Suprapubic skin (tissue), 4 donors: ENCODE measurements at regions not wholly inside any gene's neighbourhood (a gene's known extent, or its start where the extent isn't known, plus 50 kb on each side); places are given as distances from the start of the nearest gene placed in this dataset.

Source experiments
- DNase-seq, 2 donors: peaks; one replicate each; pipeline ENCODE4 v3.0.0-alpha.2; 2019; ENCODE audit warnings: low spot score in 2 of 2
- H3K27ac ChIP-seq: fragments of 200-600 bp; sonication (generic); one replicate; pipeline ENCODE4 v1.5.1; 2019
- H3K27me3 ChIP-seq: fragments of 200-600 bp; sonication (generic); one replicate; pipeline ENCODE4 v1.5.1; 2019
- H3K36me3 ChIP-seq: fragments of 200-600 bp; sonication (generic); one replicate; pipeline ENCODE4 v1.5.1; 2019
- H3K4me1 ChIP-seq: fragments of 200-600 bp; sonication (generic); one replicate; pipeline ENCODE4 v1.5.1; 2019
- H3K4me3 ChIP-seq: fragments of 200-600 bp; sonication (generic); one replicate; pipeline ENCODE4 v1.5.1; 2019; ENCODE audit warnings: mild to moderate bottlenecking
- H3K9me3 ChIP-seq: fragments of 200-600 bp; sonication (generic); one replicate; pipeline ENCODE4 v1.5.1; 2019
- EP300 ChIP-seq: sonication (generic); formaldehyde crosslinking; IDR thresholded peaks from one replicate; pipeline ENCODE4 v1.6.1; 2017; ENCODE audit warnings: antibody characterized with exemption
- POLR2A ChIP-seq, 2 donors: fragments of 450-650 bp; IDR thresholded peaks; one replicate each; pipeline ENCODE4 v1.6.1; 2017; ENCODE audit warnings: antibody characterized with exemption in 2 of 2, mild to moderate bottlenecking in 2 of 2, moderate library complexity in 2 of 2
- POLR2AphosphoS5 ChIP-seq, 3 donors: sonication (generic); formaldehyde crosslinking; IDR thresholded peaks; one replicate each; pipeline ENCODE4 v1.6.1; 2017; ENCODE audit warnings: antibody characterized with exemption in 3 of 3
- WGBS: methylation state at CpG from one replicate; pipeline ENCODE4 v1.1.5; 2018; 5-methylcytosine and 5-hydroxymethylcytosine counted together
- TF ChIP-seq, protein P1 (sequence below), 2 donors: fragments of 200-600 bp in 1 of 2; fragments of 450-650 bp in 1 of 2; sonication (generic) in 1 of 2; IDR thresholded peaks; one replicate each; pipeline ENCODE4 v1.5.1; 2016 to 2019; ENCODE audit warnings: antibody characterized with exemption in 2 of 2, mild to moderate bottlenecking in 1 of 2, moderate library complexity in 1 of 2

DNA sequence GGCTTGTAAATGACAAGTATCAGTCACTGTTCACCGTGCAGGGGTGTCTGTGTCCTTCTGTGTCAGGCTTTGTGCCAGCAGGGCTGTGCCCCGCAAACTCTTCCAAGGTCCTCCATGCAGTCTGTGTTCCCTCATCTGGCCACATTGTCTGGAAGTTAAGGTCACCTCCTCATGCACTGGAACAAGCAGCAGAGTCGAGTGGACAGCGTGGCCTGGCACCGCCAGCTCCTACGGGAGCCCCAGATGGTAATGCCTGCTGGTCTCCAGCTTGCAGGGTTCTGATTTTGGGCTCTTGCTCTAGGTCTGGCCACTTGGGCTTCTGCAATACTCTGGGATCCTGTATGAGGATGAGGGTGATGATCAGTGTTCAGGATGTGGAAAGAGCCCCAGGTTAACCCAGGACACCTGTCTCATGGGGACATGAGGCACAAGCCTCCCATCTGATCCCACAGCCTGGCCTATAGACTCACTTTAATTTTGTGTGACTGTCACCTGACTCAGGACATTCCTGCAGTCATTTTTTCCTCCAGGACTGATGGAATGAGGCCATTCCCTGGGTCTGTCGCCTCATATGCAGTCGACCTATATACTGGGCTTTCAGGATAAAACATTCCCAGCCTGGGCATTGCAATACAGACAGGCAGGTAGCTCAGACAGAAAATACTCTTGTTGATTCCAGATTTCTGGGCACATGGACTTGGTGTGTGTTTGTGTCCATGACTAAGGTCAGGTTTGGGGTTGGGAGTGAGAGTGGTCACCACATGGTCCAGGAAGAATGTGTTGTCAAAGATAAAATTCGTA lies 106.3 kb upstream of the TOP3B start:
- TF ChIP-seq POLR2A (IDR thresholded peaks at IDR 0.05) = no peak
- TF ChIP-seq EP300 = no peak
- TF ChIP-seq, protein P1, sequence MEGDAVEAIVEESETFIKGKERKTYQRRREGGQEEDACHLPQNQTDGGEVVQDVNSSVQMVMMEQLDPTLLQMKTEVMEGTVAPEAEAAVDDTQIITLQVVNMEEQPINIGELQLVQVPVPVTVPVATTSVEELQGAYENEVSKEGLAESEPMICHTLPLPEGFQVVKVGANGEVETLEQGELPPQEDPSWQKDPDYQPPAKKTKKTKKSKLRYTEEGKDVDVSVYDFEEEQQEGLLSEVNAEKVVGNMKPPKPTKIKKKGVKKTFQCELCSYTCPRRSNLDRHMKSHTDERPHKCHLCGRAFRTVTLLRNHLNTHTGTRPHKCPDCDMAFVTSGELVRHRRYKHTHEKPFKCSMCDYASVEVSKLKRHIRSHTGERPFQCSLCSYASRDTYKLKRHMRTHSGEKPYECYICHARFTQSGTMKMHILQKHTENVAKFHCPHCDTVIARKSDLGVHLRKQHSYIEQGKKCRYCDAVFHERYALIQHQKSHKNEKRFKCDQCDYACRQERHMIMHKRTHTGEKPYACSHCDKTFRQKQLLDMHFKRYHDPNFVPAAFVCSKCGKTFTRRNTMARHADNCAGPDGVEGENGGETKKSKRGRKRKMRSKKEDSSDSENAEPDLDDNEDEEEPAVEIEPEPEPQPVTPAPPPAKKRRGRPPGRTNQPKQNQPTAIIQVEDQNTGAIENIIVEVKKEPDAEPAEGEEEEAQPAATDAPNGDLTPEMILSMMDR (IDR thresholded peaks at IDR 0.05) = no peak
- no peak for TF ChIP-seq POLR2AphosphoS5 (IDR thresholded peaks at IDR 0.05)
- Histone ChIP-seq H3K27ac (no peak overlapping the region), H3K4me1 (no peaks in the 10 kb centered on the region), H3K9me3 (no peaks in the 10 kb centered on the region), H3K4me3 (no peak overlapping the region), H3K36me3 (no peaks in the 10 kb centered on the region), H3K27me3 (peaks cover 27% of the 10 kb centered on the region)
- 63% methylated on average over 5 of the region's 9 CpGs for WGBS
- DNase-seq = no peak

DNA sequence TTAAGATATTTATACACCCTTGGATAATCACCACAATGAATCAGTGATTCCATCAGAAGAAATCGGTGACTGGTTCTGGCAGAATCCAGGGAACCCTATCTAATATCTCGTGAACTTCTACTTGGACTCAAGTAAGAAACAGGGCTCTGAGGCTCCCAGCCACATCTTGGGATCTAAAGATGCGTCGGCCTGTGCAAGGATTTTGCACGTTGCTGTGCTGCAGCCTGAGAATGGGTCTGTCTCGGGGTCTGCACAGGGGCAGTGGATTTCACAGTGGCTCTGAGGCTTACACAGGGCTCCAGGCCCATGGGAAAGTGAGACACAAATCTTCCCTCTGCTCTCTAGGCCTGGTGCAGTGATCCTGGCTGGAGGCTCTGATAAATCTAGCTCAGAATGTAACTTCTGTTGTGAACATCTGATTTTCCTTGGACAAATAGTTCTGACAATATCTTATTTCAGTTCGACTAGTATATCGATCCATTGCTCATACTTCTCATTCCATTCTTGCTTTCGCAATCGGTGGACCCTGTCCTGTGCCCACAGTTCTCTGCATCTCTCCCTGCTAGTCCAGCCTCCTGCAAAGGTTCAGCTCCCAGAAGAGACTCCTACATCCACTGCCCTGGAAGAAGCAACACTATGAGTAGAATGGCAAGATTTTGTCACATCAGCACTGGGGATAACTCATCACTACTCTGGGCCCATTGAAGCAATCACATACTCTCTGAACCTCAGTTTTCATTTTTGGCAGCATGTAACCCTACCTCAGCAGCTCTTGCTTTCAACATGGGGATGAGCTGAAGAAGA lies 105.5 kb upstream of the TOP3B start:
- no peak for DNase-seq
- H3K4me3 ChIP-seq = no peak overlapping the region
- H3K4me1 ChIP-seq = no peaks in the 10 kb centered on the region
- peaks cover 32% of the 10 kb centered on the region for H3K27me3 ChIP-seq
- H3K36me3 ChIP-seq = no peaks in the 10 kb centered on the region
- TF ChIP-seq POLR2AphosphoS5 (IDR thresholded peaks at IDR 0.05) (no peak), EP300 (no peak), POLR2A (IDR thresholded peaks at IDR 0.05) (no peak)
- TF ChIP-seq, protein P1 (IDR thresholded peaks at IDR 0.05) = no peak
- no peaks in the 10 kb centered on the region for H3K9me3 ChIP-seq
- 85% methylated on average over 10 of the region's 10 CpGs for WGBS
- no peak overlapping the region for H3K27ac ChIP-seq

DNA sequence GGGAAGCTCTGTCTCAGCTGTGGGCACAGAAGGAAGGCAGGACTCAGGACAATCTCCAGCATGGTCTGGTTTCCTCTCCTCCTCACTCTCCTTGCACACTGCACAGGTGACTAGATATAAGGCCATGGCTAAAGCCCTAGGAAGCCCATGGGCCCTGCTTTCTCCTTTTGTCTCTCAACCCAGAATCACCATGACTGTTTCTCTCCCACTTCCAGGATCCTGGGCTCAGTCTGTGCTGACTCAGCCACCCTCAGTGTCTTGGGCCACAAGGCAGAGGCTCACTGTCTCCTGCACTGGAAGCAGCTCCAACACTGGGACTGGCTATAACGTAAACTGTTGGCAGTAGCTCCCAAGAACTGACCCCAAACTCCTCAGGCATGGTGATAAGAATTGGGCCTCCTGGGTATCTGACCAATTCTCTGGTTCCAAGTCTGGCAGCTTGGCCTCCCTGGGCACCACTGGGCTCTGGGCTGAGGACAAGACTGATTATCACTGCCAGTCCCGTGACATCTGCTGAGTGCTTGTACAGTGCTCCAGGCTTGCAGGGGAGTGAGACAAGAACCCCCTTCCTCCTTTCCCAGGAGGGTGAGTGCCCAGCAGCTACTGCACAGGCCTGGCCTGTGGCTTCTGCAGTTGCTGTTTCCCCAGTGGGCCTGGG lies 104.0 kb upstream of the TOP3B start:
- TF ChIP-seq POLR2A (IDR thresholded peaks at IDR 0.05) (no peak), POLR2AphosphoS5 (IDR thresholded peaks at IDR 0.05) (no peak), EP300 (no peak)
- TF ChIP-seq, protein P1 (IDR thresholded peaks at IDR 0.05) = no peak
- Histone ChIP-seq H3K27ac (no peak overlapping the region), H3K9me3 (no peaks in the 10 kb centered on the region), H3K27me3 (peaks cover 31% of the 10 kb centered on the region), H3K36me3 (no peaks in the 10 kb centered on the region), H3K4me1 (no peaks in the 10 kb centered on the region), H3K4me3 (no peak overlapping the region)
- DNase-seq = no peak
- WGBS = 77% methylated on average over 2 of the region's 2 CpGs

DNA sequence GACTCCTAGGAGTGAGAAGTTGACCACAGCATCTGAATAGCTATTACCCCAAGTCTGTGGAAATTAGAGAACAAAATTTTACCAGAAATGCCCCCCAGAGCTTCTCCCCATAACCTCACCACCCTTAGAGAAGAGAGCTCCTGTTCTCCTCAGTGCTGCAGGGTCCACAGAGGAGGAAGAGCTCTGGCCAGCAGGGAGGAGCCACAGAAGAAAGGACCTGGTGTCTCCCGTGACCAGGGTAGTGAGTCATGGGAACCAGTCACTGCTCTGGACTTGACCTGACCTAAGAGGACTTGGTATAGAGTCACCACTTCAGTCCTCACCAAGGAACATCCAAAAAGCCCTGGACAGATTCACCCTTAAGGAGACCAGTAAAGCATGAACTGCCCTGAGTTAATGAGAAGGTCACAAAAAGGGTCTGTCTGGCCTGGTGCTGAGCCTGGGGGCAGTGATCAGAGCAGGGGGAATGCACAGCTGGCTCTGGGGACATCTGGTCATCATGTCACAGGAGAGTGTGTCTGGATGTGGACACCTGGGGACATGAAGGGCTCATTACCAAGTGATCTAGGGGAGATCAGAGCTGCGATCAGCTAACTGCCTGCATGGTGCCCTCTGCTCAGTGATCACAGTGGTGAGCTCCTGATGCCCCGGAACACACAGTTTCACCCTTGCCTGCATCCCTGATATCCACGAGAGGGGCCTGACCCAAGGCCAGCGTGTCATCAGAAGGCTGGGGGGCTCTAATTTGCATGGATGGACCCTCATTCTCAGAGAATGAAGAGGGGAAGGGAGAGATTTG lies 103.3 kb upstream of the TOP3B start:
- DNase-seq = no peak
- Histone ChIP-seq H3K4me3 (no peak overlapping the region), H3K9me3 (no peaks in the 10 kb centered on the region), H3K4me1 (no peaks in the 10 kb centered on the region), H3K36me3 (no peaks in the 10 kb centered on the region), H3K27ac (no peak overlapping the region), H3K27me3 (peaks cover 31% of the 10 kb centered on the region)
- TF ChIP-seq POLR2A (IDR thresholded peaks at IDR 0.05) = no peak
- TF ChIP-seq POLR2AphosphoS5 (IDR thresholded peaks at IDR 0.05) = no peak
- TF ChIP-seq, protein P1 (IDR thresholded peaks at IDR 0.05) = no peak
- WGBS = 69% methylated on average over 5 of the region's 5 CpGs
